VCaP (cell line): ENCODE measurements at regions not wholly inside any gene's neighbourhood (a gene's known extent, or its start where the extent isn't known, plus 50 kb on each side); places are given as distances from the start of the nearest gene placed in this dataset.
A peak's percentile ranks its signal among the peaks of the same experiment; 100 is the strongest.

Experiments
- H3K27ac ChIP-seq: fragments of 450-650 bp; 2 replicates; pipeline ENCODE4 v1.5.1; 2017
- TF ChIP-seq, protein P1 (sequence below): fragments of 450-650 bp; conservative IDR thresholded peaks from 2 replicates; pipeline ENCODE4 v1.5.1; 2017; ENCODE audit warnings: mild to moderate bottlenecking, moderate library complexity

- H3K27ac ChIP-seq, result no peak overlapping the region
These were observed 339.6 kb upstream of the PRDM1 start for GRCh38 chr6:105746509-105746908.

GRCh38 chr6:105746130-105746505, 340.0 kb upstream of the PRDM1 start:
- TF ChIP-seq, protein P1, sequence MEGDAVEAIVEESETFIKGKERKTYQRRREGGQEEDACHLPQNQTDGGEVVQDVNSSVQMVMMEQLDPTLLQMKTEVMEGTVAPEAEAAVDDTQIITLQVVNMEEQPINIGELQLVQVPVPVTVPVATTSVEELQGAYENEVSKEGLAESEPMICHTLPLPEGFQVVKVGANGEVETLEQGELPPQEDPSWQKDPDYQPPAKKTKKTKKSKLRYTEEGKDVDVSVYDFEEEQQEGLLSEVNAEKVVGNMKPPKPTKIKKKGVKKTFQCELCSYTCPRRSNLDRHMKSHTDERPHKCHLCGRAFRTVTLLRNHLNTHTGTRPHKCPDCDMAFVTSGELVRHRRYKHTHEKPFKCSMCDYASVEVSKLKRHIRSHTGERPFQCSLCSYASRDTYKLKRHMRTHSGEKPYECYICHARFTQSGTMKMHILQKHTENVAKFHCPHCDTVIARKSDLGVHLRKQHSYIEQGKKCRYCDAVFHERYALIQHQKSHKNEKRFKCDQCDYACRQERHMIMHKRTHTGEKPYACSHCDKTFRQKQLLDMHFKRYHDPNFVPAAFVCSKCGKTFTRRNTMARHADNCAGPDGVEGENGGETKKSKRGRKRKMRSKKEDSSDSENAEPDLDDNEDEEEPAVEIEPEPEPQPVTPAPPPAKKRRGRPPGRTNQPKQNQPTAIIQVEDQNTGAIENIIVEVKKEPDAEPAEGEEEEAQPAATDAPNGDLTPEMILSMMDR, result no peak

More at GRCh38 chr6:105746509-105746908, 339.6 kb upstream of the PRDM1 start:
- TF ChIP-seq, protein P1, result no peak

DNA sequence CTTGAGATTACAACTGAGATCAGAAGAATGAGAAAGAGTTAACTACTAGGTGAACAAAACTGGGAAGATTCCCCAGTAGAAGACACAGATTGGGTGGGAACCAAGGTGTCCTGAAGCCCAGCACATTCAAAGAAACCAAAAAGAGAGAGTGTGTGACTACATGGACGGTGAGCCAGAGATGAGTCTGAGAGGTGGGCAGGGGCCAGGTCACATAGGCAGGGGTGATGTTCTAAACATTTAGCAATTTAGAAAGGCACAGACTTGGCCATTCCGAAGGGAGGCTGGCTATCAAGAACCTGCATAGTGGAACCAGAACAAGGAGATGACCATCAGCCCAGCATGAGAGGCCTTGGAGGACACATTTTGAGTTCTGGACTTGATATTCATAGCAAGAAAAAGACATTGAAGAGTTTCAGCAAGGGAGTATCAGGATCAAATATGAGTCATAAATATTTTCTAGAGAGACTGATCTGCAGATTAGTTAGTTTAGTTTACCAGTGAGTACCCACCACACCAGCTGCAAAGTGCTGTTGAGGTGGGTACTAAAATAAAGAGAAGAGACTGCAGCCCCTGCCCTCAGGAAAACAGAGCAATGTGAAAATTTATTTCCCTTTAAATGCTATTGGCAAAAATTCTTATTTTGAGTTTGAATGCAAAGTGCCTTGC, 340.5 kb upstream of the PRDM1 start:
- no peak overlapping the region for H3K27ac ChIP-seq
- TF ChIP-seq, protein P1, result no peak

More at GRCh38 chr6:105746130-105746505, 340.0 kb upstream of the PRDM1 start:
- H3K27ac ChIP-seq, result no peak overlapping the region

DNA sequence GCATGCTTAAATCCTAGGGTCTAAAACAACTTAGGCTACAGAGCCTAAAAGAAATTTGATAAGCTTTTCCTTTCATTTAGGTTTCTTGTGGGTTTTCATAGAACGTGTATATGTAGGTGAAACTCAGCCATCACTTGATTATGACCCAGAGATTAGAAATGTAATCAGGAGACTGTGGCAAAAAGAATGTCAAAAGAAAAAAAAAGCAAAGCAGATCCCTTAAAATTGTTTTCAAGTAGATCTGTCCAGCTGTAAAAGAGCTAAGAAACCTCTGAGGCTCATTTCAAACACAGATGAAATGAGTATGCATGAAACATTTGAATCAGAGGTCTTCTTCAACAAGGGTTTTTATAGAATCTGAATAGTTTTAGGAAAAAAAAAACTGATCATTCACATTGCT, 341.3 kb upstream of the PRDM1 start:
- H3K27ac ChIP-seq, result no peak overlapping the region
- TF ChIP-seq, protein P1, result no peak

DNA sequence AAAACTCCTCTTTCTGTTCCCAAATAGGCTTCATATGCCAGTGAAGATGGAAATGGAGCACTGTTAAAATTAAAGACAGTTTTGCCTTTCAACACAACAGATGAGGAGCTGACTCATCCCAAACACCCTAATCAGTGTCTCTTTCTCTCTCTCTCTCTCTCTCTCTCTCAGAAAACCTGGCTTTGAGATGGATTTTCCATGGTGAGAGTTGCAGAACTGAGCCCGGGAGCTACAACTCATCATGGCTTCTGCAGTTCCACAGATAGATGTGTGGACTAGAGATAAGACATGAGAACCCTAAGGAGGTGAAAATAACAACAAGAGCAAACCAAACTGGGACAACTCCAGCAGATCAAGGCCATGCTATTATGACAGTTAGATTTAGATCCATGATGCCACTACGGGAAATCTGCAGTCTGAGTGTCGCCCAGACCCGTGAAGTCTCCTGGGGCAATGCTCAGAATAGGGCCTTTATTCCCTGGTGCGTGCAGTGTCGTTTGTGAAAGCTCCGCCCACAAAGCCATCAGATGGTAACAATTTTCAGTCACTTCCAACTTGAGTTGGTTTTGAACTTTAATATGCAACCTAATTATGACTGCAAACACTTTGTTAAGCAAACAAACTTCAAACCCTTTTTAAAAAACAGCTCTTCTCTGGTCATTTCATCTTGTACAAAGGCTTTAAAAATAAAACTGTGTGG, 338.2 kb upstream of the PREP start:
- H3K27ac ChIP-seq, result no peak overlapping the region
- TF ChIP-seq, protein P1, result no peak

DNA sequence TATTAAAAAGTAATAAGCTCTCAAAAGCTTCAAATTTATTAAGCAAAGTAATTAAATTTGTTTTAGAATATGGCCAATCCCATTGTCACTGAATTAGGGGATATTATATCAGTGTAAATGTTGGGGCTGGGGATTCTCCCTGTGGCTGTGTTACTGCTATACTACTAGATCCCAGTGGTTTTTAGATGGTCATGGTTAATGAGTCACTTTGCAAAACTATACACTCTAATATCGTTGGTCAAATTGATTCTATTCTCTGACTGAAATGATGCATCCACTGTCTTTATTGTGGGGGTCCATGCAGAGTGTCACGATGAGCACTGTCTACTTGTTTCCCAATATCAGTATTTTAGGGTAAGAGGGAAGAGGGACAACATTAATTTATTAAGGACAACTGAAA, 336.9 kb upstream of the PREP start:
- TF ChIP-seq, protein P1, result no peak
- H3K27ac ChIP-seq, result no peak overlapping the region

GRCh38 chr6:105733556-105734162, 330.8 kb upstream of the PREP start:
- no peak overlapping the region for H3K27ac ChIP-seq
- TF ChIP-seq, protein P1, result peak; percentile 79
